ENCODE measurements at regions not wholly inside any gene's neighbourhood (a gene's known extent, or its start where the extent isn't known, plus 50 kb on each side); places are given as distances from the start of the nearest gene placed in this dataset.

- no peak for TF ChIP-seq CTCF (IDR thresholded peaks at IDR 0.05; ENCODE audit: insufficient read depth, low read length)
- no peak for DNase-seq (ENCODE audit: low read depth)
- H3K4me3 ChIP-seq (ENCODE audit: low read depth, low read length), result no peak overlapping the region
These were observed 402.6 kb upstream of the EPHA7 start for GRCh38 chr6:93821953-93822352.

- TF ChIP-seq CTCF (IDR thresholded peaks at IDR 0.05; ENCODE audit: insufficient read depth, low read length), result no peak
- H3K4me3 ChIP-seq (ENCODE audit: low read depth, low read length), result no peak overlapping the region
- DNase-seq (ENCODE audit: low read depth), result no peak
These were observed 401.2 kb upstream of the EPHA7 start for GRCh38 chr6:93820465-93821082.

GRCh38 chr6:93819189-93819588, 399.8 kb upstream of the EPHA7 start:
- TF ChIP-seq CTCF (IDR thresholded peaks at IDR 0.05; ENCODE audit: insufficient read depth, low read length), result no peak
- H3K4me3 ChIP-seq (ENCODE audit: low read depth, low read length), result no peak overlapping the region
- peak; percentile 3 for DNase-seq (ENCODE audit: low read depth)

- TF ChIP-seq CTCF (IDR thresholded peaks at IDR 0.05; ENCODE audit: insufficient read depth, low read length), result no peak
- DNase-seq (ENCODE audit: low read depth), result no peak
- no peak overlapping the region for H3K4me3 ChIP-seq (ENCODE audit: low read depth, low read length)
These were observed 398.6 kb upstream of the EPHA7 start for GRCh38 chr6:93817937-93818336.

- no peak for DNase-seq (ENCODE audit: low read depth)
- H3K4me3 ChIP-seq (ENCODE audit: low read depth, low read length), result no peak overlapping the region
- TF ChIP-seq CTCF (IDR thresholded peaks at IDR 0.05; ENCODE audit: insufficient read depth, low read length), result no peak
These were observed 387.3 kb upstream of the EPHA7 start for GRCh38 chr6:93806409-93807270.

GRCh38 chr6:93801101-93801847, 381.9 kb upstream of the EPHA7 start:
- no peak overlapping the region for H3K4me3 ChIP-seq (ENCODE audit: low read depth, low read length)
- TF ChIP-seq CTCF (IDR thresholded peaks at IDR 0.05; ENCODE audit: insufficient read depth, low read length), result no peak
- no peak for DNase-seq (ENCODE audit: low read depth)

Measured in fibroblast of the aortic adventitia (primary cell).